ENCODE measurements at regions not wholly inside any gene's neighbourhood (a gene's known extent, or its start where the extent isn't known, plus 50 kb on each side); places are given as distances from the start of the nearest gene placed in this dataset.

GRCh38 chr3:178456621-178457285 lies 79.5 kb upstream of the KCNMB2 start:
- DNase-seq: no peak

GRCh38 chr3:178457511-178457910 lies 78.7 kb upstream of the KCNMB2 start:
- DNase-seq: no peak

- no peak for DNase-seq
Measured at GRCh38 chr3:178458313-178459037, 77.8 kb upstream of the KCNMB2 start.

- no peak for DNase-seq
Measured at GRCh38 chr3:178459038-178459410, 77.2 kb upstream of the KCNMB2 start.

- DNase-seq: no peak
Measured at GRCh38 chr3:178465260-178466180, 70.7 kb upstream of the KCNMB2 start.

- DNase-seq: no peak
Measured at GRCh38 chr3:178472941-178473340, 63.3 kb upstream of the KCNMB2 start.

- no peak for DNase-seq
Measured at GRCh38 chr3:178474526-178474925, 61.7 kb upstream of the KCNMB2 start.

GRCh38 chr3:178475062-178475461 lies 61.2 kb upstream of the KCNMB2 start:
- no peak for DNase-seq

- DNase-seq: no peak
Measured at GRCh38 chr3:178476886-178477285, 59.4 kb upstream of the KCNMB2 start.

- no peak for DNase-seq
Measured at GRCh38 chr3:178479446-178479845, 56.8 kb upstream of the KCNMB2 start.

- DNase-seq: no peak
Measured at GRCh38 chr3:178479860-178480259, 56.4 kb upstream of the KCNMB2 start.

GRCh38 chr3:178480274-178480673 lies 56.0 kb upstream of the KCNMB2 start:
- no peak for DNase-seq

GRCh38 chr3:178480795-178481194 lies 55.4 kb upstream of the KCNMB2 start:
- DNase-seq: no peak

GRCh38 chr3:178482981-178483380 lies 53.3 kb upstream of the KCNMB2 start:
- no peak for DNase-seq

- no peak for DNase-seq
Measured at GRCh38 chr3:178483704-178484103, 52.5 kb upstream of the KCNMB2 start.

- no peak for DNase-seq
Measured at GRCh38 chr3:178485756-178486155, 50.5 kb upstream of the KCNMB2 start.
